Thymus (tissue), 11 donors: ENCODE measurements at regions not wholly inside any gene's neighbourhood (a gene's known extent, or its start where the extent isn't known, plus 50 kb on each side); places are given as distances from the start of the nearest gene placed in this dataset.

Experiments
- DNase-seq, 9 donors: peaks; one replicate each; pipeline ENCODE4 v3.0.0-alpha.2; 2013; ENCODE audit warnings: low spot score in 9 of 9, low read depth in 6 of 9, missing footprints in 1 of 9
- H3K27ac ChIP-seq, 2 donors: one replicate each; pipeline ENCODE4 v1.5.1; 2013; ENCODE audit warnings: control low read depth in 1 of 2, low read depth in 1 of 2, low read length in 1 of 2, mild to moderate bottlenecking in 1 of 2, moderate library complexity in 1 of 2
- H3K27me3 ChIP-seq, 2 donors: one replicate each; pipeline ENCODE4 v1.5.1; 2013; ENCODE audit warnings: low read length in 1 of 2; ENCODE audit not compliant: control insufficient read depth in 2 of 2, insufficient read depth in 1 of 2
- H3K36me3 ChIP-seq, 2 donors: one replicate each; pipeline ENCODE4 v1.5.1; 2013; ENCODE audit warnings: low read length in 1 of 2, mild to moderate bottlenecking in 1 of 2, moderate library complexity in 1 of 2; ENCODE audit not compliant: control insufficient read depth in 2 of 2, insufficient read depth in 2 of 2
- H3K4me1 ChIP-seq, 2 donors: one replicate each; pipeline ENCODE4 v1.5.1; 2013; ENCODE audit warnings: low read length in 2 of 2; ENCODE audit not compliant: control insufficient read depth in 2 of 2, insufficient read depth in 2 of 2
- H3K4me3 ChIP-seq, 2 donors: one replicate each; pipeline ENCODE4 v1.5.1; 2013; ENCODE audit warnings: low read length in 2 of 2, control low read depth in 1 of 2, mild to moderate bottlenecking in 1 of 2
- H3K9me3 ChIP-seq, 2 donors: one replicate each; pipeline ENCODE4 v1.5.1; 2013; ENCODE audit warnings: low read length in 1 of 2, mild to moderate bottlenecking in 1 of 2; ENCODE audit not compliant: control insufficient read depth in 2 of 2, insufficient read depth in 1 of 2
- WGBS: extraction: QIAGEN DNeasy Blood & Tissue Kit; methylation state at CpG from one replicate; pipeline ENCODE4 v1.1.7; 2013; 5-methylcytosine and 5-hydroxymethylcytosine counted together
- donor health status: healthy.

DNA sequence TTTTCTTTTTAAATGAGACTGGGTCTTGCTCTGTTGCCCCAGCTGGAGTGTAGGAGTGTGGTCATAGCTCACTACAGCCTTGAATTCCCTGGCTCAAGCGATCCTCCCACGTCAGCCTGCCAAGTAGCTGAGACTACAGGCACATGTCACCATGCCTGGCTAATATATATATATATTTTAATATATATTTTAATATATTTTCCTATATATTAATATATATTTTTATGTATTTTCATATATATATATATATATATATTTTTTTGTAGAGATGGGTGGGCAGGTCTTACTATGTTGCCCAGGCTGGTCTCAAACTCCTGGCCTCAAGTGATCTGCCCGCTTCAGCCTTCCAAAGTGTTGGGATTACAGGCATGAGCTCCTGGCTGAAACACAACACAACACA, 144.5 kb upstream of the GATA6 start:
- WGBS: 95% methylated on average over 3 of the region's 3 CpGs
- no peaks in the 10 kb centered on the region for H3K9me3 ChIP-seq
- no peak for DNase-seq
- H3K27me3 ChIP-seq: no peaks in the 10 kb centered on the region
- no peak overlapping the region for H3K27ac ChIP-seq
- H3K4me1 ChIP-seq: no peaks in the 10 kb centered on the region
- no peak overlapping the region for H3K4me3 ChIP-seq
- H3K36me3 ChIP-seq: no peaks in the 10 kb centered on the region

DNA sequence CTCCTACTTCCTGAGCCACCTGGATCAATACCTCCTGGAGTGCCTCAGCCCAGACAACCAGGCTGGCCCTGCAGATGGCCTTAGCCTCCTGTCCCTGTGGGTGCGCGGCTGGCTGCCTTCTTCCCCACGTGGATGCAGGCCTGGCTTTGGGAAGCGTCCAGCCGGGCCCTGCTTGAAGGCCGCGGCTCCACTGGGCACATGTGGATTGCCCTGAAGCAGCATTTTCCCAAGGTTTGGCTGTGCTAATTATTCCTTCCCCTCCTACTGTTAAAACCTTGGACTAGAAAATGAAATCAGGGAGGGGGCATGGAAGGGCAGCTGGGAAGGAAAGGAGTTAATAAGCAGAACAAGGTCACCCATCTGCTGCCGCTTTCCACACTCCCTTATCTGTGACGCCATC, 143.0 kb upstream of the GATA6 start:
- no peaks in the 10 kb centered on the region for H3K4me1 ChIP-seq
- no peaks in the 10 kb centered on the region for H3K9me3 ChIP-seq
- no peaks in the 10 kb centered on the region for H3K36me3 ChIP-seq
- no peaks in the 10 kb centered on the region for H3K27me3 ChIP-seq
- 93% methylated on average over 9 of the region's 9 CpGs for WGBS
- no peak overlapping the region for H3K27ac ChIP-seq
- no peak for DNase-seq
- H3K4me3 ChIP-seq: no peak overlapping the region

DNA sequence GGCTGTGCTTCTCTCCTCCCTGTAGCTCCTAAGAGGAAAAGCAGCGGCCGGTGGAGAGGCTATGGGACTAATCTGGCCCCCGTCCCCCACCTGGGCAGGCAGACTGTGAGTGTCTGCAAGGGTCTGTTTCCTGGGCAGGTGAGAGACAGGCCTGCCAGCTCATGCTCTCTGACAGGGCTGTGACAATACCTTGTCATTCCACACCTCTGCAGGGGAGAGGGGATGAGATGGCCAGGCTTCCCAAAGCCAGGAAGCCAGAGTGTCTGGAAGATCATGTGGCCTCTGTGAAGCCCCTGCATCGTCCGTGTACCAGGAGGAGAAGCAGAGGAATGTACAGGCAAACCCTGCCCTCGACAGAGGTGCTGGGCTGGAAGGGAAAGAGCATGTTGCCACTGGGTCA, 142.5 kb upstream of the GATA6 start:
- no peak overlapping the region for H3K4me3 ChIP-seq

DNA sequence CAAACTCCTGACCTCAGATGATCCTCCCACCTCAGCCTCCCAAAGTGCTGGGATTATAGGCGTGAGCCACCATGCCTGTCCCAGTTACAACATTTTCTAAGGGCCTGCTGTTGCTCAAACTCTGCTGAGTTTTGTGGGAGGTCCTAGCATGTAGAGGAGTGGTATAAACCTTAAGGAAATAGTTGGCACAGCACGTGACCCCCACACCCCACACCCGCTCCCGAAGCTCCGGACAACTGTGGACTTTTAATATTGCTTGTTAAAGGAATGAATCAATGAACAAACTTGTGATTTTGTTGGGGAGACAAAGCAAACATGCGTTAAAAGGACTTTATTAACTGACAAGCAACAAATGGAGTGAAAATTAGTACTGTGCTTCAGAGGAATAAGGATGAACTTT, 137.8 kb upstream of the GATA6 start:
- Histone ChIP-seq H3K27ac (no peak overlapping the region), H3K4me1 (no peaks in the 10 kb centered on the region), H3K27me3 (no peaks in the 10 kb centered on the region), H3K9me3 (no peaks in the 10 kb centered on the region), H3K4me3 (no peak overlapping the region), H3K36me3 (no peaks in the 10 kb centered on the region)
- WGBS: 91% methylated on average over 6 of the region's 6 CpGs
- no peak for DNase-seq

More for the DNA sequence above, 142.5 kb upstream of the GATA6 start:
- Histone ChIP-seq H3K9me3 (no peaks in the 10 kb centered on the region), H3K27me3 (no peaks in the 10 kb centered on the region), H3K4me1 (no peaks in the 10 kb centered on the region), H3K27ac (peak overlapping the region in 1 of 2 donors; percentile 18), H3K36me3 (no peaks in the 10 kb centered on the region)
- DNase-seq: no peak
- WGBS: 80% methylated on average over 6 of the region's 6 CpGs

DNA sequence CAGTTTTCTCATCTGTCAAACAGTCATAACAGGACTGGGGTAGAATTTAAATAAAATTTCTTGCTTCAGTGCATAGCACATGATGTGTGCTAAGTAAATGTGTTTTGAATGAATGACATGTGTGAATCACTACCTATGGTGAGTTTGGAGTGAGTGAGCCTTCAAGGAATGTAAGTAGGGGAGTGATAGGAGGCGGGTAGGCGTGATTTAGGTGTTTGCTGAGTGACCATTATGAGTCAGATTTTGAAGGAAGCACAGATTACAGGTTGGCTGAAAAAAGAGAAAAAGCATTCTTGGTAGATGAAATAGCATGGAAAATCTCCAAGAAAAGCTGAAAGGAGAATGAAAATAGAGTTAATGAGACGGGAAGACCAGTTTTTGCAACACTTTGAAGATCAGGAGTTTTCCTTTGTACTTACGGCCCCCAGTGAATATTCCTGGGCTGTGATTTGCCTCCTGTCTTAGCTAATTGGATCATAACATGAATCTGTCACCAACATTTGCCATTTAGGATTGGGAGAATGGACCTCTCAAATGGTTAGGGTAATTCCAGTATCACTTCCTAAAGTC, 136.9 kb upstream of the GATA6 start:
- Histone ChIP-seq H3K27me3 (no peaks in the 10 kb centered on the region), H3K36me3 (no peaks in the 10 kb centered on the region), H3K4me1 (no peaks in the 10 kb centered on the region), H3K9me3 (no peaks in the 10 kb centered on the region), H3K27ac (no peak overlapping the region), H3K4me3 (no peak overlapping the region)
- WGBS: 90% methylated on average over 4 of the region's 4 CpGs
- DNase-seq: no peak

DNA sequence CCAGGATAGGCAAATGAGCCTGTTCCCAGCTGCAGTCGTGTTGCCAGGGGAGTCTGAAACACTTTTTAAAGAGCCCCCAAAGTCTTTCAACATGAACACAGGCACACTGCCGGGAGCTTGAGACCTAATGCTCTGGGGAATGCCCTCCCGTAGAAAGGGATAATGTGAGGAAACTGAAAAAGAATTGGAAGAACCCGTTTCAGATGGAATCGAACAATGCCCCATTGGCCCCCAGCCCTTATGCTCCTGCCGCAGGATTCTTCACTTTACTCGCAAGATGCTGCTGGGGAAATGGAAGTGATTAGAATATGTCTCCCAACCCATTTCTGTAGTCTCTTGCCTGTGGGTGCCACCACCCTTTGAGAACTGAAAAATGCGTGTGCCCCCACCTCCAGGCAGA, 136.3 kb upstream of the GATA6 start:
- Histone ChIP-seq H3K36me3 (no peaks in the 10 kb centered on the region), H3K27ac (no peak overlapping the region), H3K9me3 (no peaks in the 10 kb centered on the region), H3K27me3 (no peaks in the 10 kb centered on the region), H3K4me1 (no peaks in the 10 kb centered on the region), H3K4me3 (no peak overlapping the region)
- 91% methylated on average over 8 of the region's 8 CpGs for WGBS
- no peak for DNase-seq

DNA sequence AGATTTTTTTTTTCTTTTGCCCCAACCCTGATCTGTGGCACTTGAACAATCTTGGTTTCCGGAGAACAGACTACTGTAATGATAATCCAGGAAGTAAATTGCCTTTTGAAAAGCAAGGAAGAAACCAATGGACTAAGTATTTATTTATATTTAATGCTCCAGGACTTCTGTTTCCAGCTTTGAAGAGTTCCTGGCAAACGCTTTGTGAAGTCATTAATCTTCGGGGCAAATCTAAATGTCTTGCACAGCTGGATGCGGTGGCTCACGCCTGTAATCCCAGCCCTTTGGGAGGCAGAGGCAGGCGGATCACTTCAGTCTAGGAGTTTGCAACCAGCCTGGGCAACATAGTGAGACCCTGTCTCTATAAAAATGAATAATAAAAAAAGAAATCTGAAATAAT, 135.1 kb upstream of the GATA6 start:
- no peaks in the 10 kb centered on the region for H3K27me3 ChIP-seq
- no peaks in the 10 kb centered on the region for H3K36me3 ChIP-seq
- no peak for DNase-seq
- H3K27ac ChIP-seq: no peak overlapping the region
- H3K9me3 ChIP-seq: no peaks in the 10 kb centered on the region
- 90% methylated on average over 6 of the region's 6 CpGs for WGBS
- H3K4me1 ChIP-seq: no peaks in the 10 kb centered on the region
- no peak overlapping the region for H3K4me3 ChIP-seq

DNA sequence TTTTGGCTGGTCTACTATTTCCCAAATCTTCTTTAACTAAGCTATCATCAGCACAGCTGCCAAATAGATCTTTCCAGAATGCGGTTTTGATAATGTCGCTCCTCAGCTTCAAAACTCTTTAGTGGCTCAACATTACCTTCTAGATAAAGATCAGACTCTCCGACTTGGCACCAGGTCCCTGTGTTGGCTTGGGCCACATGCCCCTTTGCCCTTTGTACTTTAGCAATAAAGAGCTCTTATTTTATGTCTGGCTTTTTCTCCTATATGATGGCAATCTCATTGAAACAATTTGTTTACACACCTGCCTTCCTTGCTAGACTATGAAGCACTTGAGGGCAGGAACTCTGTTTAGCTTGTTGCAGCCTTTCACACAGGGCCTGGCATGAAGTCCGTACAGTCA, 128.9 kb upstream of the GATA6 start:
- Histone ChIP-seq H3K4me3 (no peak overlapping the region), H3K9me3 (no peaks in the 10 kb centered on the region), H3K4me1 (no peaks in the 10 kb centered on the region), H3K27me3 (no peaks in the 10 kb centered on the region), H3K36me3 (no peaks in the 10 kb centered on the region), H3K27ac (no peak overlapping the region)
- WGBS: 93% methylated on average over 4 of the region's 4 CpGs
- DNase-seq: no peak

DNA sequence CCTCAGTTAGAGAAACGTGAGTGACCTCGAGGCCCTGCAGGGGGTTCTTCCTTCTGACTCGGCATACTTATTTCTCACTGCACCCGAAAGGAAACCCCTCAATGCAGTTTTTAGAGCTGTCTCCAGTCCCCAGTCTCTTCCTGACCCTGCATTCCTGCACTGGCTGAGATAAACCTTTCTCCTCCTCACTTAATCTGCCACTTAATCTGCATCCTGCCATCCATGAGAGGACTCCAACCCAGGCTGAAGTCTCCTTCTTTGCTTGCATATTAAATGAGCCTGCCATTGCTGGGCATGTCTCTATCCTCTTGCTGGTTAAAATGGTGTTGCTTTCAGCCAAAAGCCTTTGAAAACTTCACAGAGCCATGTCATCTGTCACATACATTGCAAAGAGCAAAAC, 125.6 kb upstream of the GATA6 start:
- Histone ChIP-seq H3K9me3 (no peaks in the 10 kb centered on the region), H3K4me3 (no peak overlapping the region), H3K4me1 (no peaks in the 10 kb centered on the region), H3K27me3 (no peaks in the 10 kb centered on the region), H3K36me3 (no peaks in the 10 kb centered on the region), H3K27ac (no peak overlapping the region)
- DNase-seq: no peak
- WGBS: 43% methylated on average over 4 of the region's 4 CpGs
